ENCODE measurements at regions not wholly inside any gene's neighbourhood (a gene's known extent, or its start where the extent isn't known, plus 50 kb on each side); places are given as distances from the start of the nearest gene placed in this dataset.
A peak's percentile ranks its signal among the peaks of the same experiment; 100 is the strongest.

DNA sequence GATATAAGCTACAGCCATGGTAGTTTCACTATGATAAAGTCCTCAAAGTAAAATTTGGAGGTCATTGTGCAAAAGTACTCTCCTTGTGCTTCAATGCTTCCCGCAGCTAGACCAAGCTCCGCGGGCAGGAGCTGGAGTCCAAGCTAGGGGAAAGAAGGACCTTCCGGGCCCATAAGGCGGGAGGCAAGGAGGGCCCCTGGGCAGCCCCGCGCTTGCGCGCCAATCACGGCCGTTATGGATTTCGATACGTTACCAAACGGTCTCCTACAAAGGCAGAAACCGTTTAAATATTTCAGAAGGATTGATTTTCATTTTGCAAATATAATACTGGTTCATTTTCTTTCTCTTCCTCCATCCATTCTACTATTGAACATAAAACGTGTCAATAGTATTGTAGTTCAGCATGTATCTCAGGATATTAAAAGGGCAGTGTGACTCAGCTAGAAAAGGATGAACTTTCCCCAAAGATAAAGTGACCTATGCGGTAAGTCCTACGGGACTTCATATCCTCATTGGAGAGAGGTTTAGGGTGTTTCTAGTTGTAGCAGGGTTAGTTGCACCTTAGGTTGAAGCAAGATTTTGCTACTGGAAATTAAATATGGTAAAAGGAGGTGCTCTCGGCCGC is 128.0 kb downstream of the KIF20B start:
- no peak for DNase-seq

DNA sequence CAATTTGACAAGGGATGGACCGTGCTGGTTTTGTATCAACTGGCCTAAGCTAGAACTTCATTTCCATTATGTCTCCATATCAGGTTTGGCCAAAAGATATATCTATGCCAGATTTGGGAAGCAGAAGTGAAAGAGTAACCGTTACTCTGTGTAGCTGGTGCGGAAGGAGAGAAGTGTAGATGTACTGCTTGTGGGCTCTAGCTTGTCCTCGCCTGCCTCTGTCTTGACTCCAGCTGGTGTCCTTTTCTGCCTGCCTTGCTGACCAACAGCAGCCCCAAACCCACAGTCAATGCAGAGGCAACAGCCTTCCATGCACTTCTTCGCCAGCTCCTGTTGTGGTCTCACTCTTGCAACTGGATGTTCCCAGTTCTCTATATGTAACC is 128.5 kb downstream of the KIF20B start:
- no peak for DNase-seq

DNA sequence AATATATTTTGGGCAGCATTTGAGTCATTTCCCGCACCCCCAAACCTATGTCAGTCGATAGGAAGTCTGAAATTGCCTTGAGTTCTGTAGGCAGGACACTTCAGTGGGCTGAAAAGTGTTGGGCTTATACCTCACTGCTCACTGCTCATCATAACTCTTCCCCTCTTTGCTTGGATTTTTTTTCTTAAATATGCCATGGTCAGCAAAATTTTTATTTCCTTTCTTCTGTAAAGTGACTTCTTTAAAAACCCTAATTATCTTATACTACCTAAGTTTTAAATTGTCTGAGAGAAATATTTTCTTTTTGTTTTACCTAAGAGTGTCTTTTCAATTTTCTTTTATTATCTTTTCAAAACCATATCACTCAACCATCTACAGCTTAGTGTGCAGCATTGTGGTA is 129.2 kb downstream of the KIF20B start:
- DNase-seq = no peak

DNA sequence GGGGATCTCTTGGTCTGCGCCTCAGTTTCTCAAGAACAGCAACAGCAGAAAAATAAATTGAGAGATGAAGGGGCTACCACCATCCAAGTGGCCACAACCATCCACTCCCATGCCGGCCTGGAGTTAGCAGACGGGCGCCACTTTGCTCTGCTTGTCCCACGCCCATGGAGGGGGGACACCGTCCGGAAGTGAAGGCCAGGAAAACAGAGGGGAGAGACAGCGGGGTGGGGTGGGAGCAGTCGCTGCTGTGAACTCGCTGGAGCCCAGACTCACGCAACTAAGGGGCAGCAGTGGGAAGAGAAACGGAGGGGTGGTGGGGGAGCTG is 135.4 kb downstream of the KIF20B start:
- peak; percentile 25 for DNase-seq

DNA sequence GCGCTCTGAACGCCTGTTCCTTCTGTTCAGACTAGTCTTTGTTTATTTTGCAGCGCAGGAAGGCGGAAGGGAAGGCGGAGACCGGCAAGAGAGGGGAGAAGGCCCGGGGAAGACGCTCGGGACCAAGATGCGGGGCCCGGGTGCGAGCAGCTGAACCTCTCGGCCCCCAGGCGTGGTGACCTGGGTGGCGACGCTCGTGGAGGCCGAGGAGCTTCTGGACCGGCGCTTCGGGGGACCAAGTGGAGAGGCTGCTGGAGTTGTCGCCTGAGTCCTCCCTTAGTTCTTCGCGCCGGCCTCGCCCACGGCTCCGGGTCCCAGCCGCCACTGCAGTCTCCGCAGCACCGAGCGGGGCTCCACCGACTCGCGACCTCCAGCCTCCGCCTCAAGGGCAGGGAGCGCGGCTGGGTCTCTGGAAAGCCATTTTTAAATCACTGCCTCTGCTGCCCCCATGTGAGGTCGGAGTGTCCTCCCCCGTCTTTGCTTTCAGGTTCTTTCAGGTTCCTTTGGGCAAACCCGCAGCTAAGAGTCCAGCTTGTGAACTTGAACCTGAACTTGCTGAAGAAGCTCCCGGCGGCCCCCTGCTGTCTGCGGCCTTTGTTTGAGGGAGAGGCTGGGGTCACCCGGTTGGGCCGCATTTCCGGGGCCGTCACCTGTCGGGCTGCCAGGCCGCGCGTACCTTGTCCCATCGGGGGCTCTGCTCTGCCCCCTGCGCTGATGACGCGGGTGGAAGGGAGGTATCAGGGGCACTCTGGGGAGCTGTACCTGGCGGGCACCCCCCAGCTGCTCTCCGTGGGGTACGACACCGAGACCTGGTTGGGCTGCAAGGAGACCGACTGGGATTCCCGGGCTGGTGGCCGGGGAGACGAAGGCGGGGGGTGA is 136.0 kb downstream of the KIF20B start:
- peak; percentile 56 for DNase-seq

DNA sequence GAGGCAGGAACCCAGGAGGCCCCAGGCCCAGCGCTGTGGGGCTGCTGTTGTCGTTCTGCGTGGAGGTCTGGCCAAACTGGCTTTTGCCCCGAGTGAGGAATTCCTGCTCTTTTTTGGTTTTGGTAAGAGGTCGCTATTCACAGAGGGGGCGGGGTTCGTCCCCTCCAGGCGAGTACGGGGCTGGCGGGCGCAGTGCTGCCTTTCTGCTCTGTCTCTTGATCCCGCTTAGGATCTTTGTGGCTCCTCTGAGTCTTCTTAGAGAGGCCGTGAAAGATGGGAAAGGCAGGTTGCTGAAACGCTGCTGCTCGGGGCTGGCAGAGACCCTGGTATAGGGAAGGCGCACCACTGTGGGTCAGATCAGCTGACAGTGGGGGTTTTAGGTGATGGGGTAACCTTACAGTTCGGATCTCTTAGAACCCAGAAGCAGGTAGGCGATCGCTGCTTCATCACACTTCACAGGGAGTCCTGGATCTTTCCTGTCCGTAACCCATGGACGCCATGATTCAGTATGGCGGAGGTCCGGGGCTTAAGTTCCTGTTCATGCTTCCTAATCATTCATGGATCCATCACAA is 136.7 kb downstream of the KIF20B start:
- peak; percentile 34 for DNase-seq

DNA sequence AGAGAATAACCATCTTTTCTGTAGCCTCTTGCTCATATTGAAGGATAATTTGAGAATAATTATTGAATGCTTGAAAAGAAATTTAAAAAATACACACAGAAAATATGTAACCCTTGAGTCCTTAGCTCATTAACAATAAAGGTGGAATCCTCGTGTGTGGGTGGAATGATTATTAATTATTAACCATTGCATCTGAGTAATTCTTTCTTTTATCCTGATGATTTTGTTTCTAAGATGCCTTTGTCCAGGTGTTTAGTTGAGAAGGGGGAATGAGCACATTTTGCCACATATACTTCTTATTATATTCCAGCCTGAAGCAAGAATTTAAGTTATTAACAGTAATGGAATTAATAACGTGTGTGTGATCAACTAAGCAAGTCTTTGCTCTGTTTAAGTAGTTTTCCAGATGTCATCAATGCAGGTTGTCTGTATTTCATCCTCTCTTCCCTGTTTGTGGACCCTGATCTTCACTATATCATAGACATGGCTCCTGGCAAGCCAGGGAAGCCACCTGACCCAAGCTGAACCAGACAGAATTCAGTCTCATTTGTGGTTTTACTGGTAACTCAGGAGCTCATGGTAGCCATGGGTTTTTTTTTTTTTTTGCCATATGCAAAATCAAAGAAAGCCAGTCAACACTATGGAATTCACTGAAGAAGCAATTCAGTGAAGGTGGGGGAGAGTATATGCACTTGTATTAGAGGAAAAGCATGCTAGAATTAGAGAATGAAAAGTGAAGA is 144.3 kb downstream of the KIF20B start:
- no peak for DNase-seq

DNA sequence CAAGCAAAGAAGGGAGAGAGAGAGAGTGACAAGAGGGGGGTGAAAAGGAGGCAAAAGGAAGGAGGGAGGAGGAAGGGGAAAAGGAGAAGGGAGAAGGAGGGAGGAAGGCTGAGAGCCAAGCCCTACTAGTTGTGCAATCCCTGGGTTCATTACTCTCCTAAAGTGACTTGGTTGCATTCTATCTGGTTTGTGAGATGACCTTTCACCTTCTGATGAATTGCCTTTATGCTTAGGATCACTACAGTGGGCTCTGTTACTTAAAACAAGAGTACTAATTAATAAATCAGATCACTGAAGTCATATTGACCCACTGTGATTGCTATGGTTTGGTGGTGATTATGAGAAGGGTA is 144.9 kb downstream of the KIF20B start:
- DNase-seq = no peak

DNA sequence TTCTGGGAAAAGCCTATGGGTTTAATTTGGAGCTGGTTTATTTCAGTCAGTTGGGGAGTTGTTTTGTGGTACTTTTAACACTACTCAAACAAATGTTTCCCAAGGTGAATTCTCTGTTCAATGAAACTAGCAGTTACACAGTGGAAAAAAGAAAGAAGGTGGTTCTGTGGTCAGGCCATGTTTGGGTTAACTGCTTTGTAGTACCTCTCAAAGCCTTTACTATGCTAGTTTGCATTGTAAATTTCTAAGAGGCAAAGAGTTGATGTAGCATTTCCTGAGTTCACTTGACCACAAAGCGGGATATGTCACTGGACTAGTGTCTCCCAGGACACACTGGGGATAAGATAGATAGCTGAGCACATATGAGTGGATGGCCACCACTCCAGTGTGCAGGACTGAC is 145.4 kb downstream of the KIF20B start:
- DNase-seq = no peak

DNA sequence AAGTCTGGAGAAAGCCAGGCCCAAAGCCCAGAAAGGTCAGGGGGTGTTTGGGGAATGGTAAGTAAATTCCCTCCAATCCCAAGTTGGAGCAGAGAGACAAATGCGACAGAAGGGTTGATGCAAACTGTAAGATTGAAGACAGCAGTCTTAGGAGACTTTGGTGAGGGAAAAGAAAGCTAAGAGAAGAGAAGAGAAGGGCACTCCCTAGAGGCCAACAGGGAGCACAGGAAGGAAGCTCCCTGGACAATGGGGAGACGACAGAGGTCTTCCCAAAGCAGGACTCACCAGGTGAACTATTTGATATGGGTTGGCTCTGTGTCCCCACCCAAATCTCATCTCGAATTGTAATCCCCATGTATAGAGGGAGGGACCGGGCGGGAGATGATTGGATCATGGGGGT is 151.5 kb downstream of the KIF20B start:
- DNase-seq = no peak

DNA sequence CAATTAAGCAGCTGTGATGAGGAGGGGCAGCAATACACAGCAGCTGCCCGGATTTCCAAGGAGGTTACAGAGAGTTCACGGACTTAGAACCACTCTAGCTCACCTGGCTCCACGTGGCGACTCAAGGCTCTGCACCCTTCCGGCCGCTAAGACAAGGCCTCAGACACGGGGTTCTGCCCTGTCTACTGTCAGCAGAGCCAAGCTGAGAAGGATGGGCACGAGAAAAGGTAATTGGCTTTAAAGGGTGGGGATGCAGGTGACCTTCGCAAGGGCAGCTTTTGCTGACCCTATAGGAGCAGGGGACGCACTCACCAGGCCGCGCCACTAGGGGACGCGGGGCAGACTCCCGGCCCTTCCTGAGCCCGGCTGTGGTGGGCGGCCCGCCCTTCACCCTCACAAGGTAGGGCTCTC is 152.4 kb downstream of the KIF20B start:
- DNase-seq = no peak

DNA sequence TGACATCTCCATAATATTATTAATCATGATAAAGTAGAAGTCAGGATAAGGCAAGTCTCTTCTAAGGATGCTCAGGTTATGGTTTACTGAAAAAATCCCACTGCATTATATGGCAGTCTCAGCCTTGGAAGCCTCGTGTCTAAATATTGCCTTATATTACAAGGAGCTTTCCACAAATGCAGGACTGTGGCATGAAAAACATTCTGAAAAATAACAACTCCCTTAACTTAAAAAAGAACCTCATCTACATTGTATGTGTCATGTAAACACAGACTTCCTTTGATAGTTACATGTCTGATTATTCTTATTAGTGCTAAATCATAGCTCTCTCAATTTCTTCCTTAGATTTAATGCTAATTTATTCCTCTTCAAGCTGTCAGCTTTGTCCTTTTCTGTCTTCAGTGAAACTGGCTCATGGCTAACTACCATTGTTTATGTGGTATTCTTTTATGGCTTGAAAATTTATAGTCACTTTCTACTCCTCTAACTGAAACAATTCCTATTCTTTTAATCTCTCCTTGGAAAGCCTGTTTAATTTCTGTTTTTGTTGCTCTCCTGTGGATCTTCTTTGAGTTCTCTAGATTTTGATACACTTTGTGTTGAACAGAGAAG is 156.1 kb downstream of the KIF20B start:
- no peak for DNase-seq

DNA sequence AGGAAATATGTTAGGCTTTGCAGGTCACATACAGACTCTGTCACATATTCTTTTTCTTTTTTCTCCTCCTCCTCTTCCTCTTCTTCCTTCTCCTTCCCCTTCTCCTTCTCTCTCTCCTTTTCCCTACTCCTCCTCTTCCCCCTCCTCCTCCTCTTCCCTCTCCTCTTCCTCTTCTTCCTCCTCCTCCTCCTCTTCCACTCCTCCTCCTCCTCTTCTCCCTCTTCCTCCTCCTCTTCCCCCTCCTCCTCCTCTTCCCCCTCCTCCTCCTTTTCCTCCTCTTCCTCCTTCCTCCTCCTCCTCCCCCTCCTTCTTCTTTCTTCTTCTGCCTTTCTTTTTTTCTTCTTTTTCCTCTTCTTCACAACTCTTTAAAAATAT is 159.8 kb downstream of the KIF20B start:
- DNase-seq = no peak

DNA sequence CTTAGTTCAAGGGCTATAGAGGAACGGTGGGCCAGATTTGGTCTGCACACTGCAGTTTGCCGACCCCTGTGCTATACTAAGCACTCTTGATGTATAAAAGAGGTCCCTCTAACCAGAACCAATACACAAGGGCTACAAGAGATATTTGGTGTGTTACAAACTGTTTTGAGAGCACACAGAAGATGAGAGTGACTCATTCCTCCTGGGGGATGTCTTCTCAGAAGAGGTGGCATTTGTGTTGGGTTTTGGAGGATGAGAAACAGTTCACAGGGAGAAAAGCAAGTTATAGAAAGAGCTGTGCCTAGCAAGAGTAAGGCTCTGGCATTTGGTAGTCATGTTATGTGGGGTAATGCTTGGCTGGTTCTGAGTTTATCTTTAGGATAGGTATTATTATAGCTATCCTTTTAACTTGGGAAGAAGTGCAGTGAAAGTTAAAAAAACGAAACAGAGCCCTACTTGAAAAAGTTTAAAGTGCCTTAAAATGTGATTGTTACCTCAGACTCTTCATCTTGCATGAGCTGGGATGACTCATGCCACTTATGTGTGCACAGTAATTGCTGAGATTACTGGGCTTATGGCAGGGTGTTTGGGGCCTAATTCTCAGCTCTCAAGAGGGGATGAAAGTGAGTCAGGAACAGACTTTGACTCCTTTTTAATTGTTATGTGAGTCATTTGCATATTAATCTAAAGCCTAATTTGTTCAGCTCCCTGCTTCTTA is 160.4 kb downstream of the KIF20B start:
- no peak for DNase-seq

DNA sequence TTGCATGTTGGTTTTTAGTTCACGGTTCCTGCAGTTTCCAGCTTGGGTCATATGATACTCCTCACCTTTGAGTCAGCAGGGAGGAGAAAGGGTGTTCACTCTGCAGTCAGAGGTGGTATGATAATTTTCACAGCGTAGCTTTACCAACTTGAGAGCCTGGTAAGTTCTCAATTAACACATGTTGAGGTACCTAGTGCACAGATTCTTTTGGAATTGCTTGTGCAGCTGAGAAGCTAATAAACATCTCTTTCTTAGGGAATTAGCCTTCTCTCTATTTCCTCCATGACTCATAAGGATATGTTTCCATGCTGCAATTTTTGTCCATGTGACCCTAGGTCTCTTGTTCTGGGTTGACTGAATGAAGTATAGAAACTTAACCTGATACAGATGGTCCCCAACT is 166.6 kb downstream of the KIF20B start:
- DNase-seq = no peak

DNA sequence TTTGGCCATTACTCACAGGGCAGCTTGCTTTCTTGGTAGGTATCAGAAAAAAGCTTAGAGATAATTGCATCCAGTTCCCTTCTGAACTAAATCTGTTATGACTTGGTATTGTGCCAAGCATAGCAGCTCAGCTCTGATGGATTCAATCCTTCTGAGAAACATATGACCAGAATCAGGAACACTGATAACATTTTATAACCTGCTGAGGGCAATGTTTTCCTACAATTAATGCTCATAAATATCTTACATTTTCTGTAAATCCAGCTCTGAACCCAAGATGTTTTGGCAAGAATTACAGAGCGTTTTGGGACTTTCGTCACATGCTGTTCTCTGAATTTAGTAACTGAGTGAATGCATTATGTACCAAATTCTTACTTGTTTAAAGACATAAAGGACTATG is 167.8 kb downstream of the KIF20B start:
- DNase-seq = no peak

DNA sequence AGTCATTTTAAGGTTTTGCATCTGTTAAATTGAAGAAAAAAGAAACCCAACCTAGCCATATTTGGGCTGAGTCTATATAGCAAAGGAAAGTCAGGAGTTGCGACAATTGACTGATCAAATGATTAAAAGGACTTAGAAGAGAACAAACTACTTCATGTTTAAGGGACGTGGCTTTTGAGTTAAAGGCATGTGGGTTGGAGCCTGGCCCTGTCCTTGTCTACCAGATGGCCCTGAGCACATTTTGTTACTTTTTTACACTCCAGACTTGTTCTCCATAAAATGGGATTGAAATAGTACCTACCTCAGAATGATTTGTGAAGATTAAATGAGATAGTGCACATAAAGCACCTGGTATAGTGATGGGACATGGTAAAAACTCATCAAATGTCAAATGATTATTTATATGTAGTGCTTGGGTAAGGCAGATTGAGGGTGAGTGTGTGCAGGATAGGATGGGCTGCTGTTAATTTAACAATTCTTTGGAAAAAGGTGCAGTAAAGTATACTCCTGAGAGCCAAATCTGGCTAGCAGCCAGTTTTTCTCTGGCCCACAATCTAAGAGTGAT is 168.3 kb downstream of the KIF20B start:
- no peak for DNase-seq

DNA sequence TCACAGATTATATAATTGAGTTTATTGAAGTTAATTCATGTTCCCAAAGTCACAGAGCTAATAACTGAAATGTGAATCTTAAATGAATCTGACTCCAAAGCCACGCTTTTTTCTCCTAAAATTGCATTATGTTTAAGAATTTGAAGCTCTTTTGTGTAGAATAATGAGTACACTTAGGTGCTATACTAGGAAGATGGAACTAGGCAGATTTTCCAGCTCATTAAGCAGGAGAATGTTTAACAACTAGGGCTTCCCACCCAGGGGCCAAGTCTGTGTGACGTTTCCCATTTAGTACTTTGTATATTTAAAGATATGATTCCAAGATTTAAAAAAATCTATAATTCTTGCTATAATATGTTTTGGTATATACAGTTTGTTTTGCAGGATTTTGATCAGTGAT is 169.5 kb downstream of the KIF20B start:
- DNase-seq = no peak

DNA sequence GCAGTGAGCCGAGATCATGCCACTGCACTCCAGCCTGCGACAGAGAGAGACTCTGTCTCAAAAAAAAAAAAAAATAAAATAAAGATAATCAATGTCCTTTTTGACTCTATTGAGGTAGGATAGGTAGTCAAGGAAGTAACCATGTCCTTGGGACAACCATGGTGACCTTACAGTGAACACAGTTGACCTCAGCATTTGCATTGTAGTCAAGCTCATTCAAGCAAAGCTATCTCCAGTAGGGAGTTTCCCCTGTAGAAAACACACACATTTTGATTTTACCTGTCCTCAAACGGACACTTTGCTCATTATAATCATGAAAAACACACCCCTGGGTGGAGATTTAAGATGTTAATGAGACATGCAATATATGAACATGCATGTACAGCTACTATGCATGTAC is 171.7 kb downstream of the KIF20B start:
- no peak for DNase-seq

DNA sequence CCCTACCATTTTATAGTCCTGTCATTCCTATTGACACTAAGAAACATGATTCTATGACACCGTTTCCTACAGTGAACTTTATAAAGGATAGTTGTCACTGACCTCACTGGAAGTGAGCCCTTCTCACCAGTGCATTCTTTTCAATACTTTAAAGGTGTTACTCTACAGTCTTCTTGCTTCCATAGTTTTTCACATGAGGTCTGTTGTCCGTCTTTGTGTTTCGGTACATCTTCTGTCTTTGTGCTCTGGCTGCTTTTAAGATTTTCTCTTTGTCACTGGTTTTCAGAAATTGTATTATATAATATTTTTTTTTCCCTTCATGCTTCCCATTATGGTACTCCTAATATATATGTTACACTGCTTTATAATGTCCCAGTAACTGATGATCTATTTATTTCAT is 174.2 kb downstream of the KIF20B start:
- DNase-seq = no peak

DNA sequence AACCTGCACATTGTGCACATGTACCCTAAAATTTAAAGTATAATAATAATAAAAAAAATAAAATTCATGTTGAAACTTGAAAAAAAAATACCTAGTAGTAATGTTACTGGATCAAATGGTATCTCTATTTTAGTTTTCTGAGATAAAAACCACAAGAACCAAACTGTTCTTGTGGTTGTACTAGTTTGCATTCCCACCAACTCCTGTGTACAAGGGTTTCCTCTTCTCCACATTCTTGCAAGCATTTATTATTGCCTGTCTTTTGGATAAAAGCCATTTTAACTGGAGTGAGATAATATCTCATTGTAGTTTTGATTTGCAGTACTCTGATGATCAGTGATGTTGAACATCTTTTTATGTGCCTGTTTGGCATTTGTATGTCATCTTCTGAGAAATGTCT is 177.7 kb downstream of the KIF20B start:
- no peak for DNase-seq

DNA sequence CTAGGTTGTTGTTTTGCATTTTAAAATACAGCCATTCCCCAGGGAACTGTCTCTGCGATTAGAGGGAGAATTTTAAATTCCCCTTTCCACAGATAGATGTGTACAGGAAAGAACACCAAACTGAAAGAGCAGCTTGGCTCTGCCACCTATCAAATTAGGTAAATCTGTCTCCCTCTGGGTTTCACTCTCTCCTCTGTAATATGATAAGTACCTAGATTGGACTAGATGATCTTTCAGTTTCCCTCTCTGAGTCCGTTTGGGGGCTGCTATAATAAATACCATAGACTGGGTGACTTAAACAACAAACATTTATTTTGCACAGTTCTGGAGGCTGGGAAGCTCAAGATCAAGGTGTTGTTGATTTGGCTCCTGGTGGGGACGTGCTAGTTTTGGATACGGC is 186.0 kb downstream of the KIF20B start:
- no peak for DNase-seq

DNA sequence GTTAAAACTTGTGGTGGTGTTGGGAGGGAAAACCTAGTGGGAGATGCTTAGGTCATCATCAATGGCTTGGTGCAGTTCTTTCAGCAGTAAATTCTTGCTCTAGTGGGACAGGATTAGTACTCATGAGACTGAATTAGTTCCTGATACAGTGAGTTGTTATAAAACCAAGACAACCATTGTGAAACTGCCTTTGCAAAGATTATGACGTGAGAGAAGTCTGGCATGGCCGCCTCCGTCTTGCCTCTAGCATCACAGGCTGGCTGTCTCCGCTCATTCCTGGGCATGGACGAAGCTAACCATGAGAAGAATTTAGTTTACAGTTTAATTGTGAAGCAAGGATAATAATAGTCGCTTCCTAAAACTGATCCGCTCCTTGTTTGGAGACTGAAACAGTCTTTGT is 186.4 kb downstream of the KIF20B start:
- no peak for DNase-seq

Data from right hindlimb (tissue), 1 donor.